GM18951 (cell line): ENCODE measurements at regions not wholly inside any gene's neighbourhood (a gene's known extent, or its start where the extent isn't known, plus 50 kb on each side); places are given as distances from the start of the nearest gene placed in this dataset.

ENCODE experiments used
- POLR2A ChIP-seq: IDR thresholded peaks from 4 replicates; pipeline ENCODE4 v1.6.1; 2011; ENCODE audit warnings: mild to moderate bottlenecking; ENCODE audit not compliant: insufficient read length, insufficient read depth; ENCODE audit errors: extremely low read depth
- in situ Hi-C: fragments of 300-500 bp; cut with MboI; formaldehyde crosslinking; loops from one replicate; pipeline ENCODE4 v1.12.0; 2022; ENCODE audit warnings: low sequenced_read_pairs, mixed read lengths, inconsistent platforms; ENCODE audit not compliant: unreplicated experiment

- TF ChIP-seq POLR2A = no peak
- in situ Hi-C loops = no loop called here
Observed at GRCh38 chr21:16993416-16994038, 519.3 kb upstream of the CXADR start.

- in situ Hi-C loops = no loop called here
- TF ChIP-seq POLR2A = no peak
Observed at GRCh38 chr21:17002594-17003257, 510.1 kb upstream of the CXADR start.

GRCh38 chr21:17003258-17003615 is 509.6 kb upstream of the CXADR start:
- TF ChIP-seq POLR2A = no peak
- in situ Hi-C loops = no loop called here

GRCh38 chr21:17003763-17004373 is 509.0 kb upstream of the CXADR start:
- in situ Hi-C loops = no loop called here
- TF ChIP-seq POLR2A = no peak

GRCh38 chr21:17032141-17032655 is 480.6 kb upstream of the CXADR start:
- in situ Hi-C loops = no loop called here
- TF ChIP-seq POLR2A = no peak

GRCh38 chr21:17044696-17045095 is 468.1 kb upstream of the CXADR start:
- TF ChIP-seq POLR2A = no peak
- in situ Hi-C loops = no loop called here

GRCh38 chr21:17045214-17045853 is 467.5 kb upstream of the CXADR start:
- in situ Hi-C loops = no loop called here
- TF ChIP-seq POLR2A = no peak

GRCh38 chr21:17048974-17049373 is 463.9 kb upstream of the CXADR start:
- no peak for TF ChIP-seq POLR2A
- in situ Hi-C loops = no loop called here

GRCh38 chr21:17050156-17050555 is 462.7 kb upstream of the CXADR start:
- no peak for TF ChIP-seq POLR2A
- in situ Hi-C loops = no loop called here

GRCh38 chr21:17050646-17051045 is 462.2 kb upstream of the CXADR start:
- no peak for TF ChIP-seq POLR2A
- in situ Hi-C loops = no loop called here

GRCh38 chr21:17051054-17051453 is 461.8 kb upstream of the CXADR start:
- in situ Hi-C loops = no loop called here
- TF ChIP-seq POLR2A = no peak

- in situ Hi-C loops = no loop called here
- no peak for TF ChIP-seq POLR2A
Observed at GRCh38 chr21:17053321-17053720, 459.5 kb upstream of the CXADR start.

- in situ Hi-C loops = no loop called here
Observed at GRCh38 chr21:17059936-17060335, 452.9 kb upstream of the CXADR start.

More at GRCh38 chr21:17059936-17060335, 452.9 kb upstream of the CXADR start:
- no peak for TF ChIP-seq POLR2A
